SIG-M5 treated with dmso at 0.1 percent for 504 hours (cell line): ENCODE measurements at regions not wholly inside any gene's neighbourhood (a gene's known extent, or its start where the extent isn't known, plus 50 kb on each side); places are given as distances from the start of the nearest gene placed in this dataset.
A peak's percentile ranks its signal among the peaks of the same experiment; 100 is the strongest.
"Not testable (repeated sequence)": the region's sequence is repeated elsewhere in the genome, so short reads cannot be mapped to it uniquely, and the experiment has no call there.

ENCODE experiments used
- DNase-seq: peaks from one replicate; lab custom pipeline; 2025; ENCODE audit not compliant: unreplicated experiment; lab: John Stamatoyannopoulos, UW

GRCh38 chr9:12363439-12363838 lies 329.7 kb upstream of the TYRP1 start:
- no peak for DNase-seq

GRCh38 chr9:12368569-12368968 lies 324.6 kb upstream of the TYRP1 start:
- DNase-seq = no peak

GRCh38 chr9:12391839-12392509 lies 301.2 kb upstream of the TYRP1 start:
- no peak for DNase-seq

- no peak for DNase-seq
These were observed 299.1 kb upstream of the TYRP1 start for GRCh38 chr9:12394105-12394504.

GRCh38 chr9:12403721-12404120 lies 289.5 kb upstream of the TYRP1 start:
- no peak for DNase-seq

- no peak for DNase-seq
These were observed 279.2 kb upstream of the TYRP1 start for GRCh38 chr9:12413986-12414385.

- no peak for DNase-seq
These were observed 278.7 kb upstream of the TYRP1 start for GRCh38 chr9:12414514-12414913.

- no peak for DNase-seq
These were observed 277.8 kb upstream of the TYRP1 start for GRCh38 chr9:12415361-12415760.

GRCh38 chr9:12416716-12417115 lies 276.5 kb upstream of the TYRP1 start:
- no peak for DNase-seq

- no peak for DNase-seq
These were observed 268.9 kb upstream of the TYRP1 start for GRCh38 chr9:12424243-12424642.

GRCh38 chr9:12425878-12426864 lies 267.0 kb upstream of the TYRP1 start:
- DNase-seq = peak; percentile 3

- no peak for DNase-seq
These were observed 253.9 kb upstream of the TYRP1 start for GRCh38 chr9:12439267-12439666.

- DNase-seq = not testable (repeated sequence)
These were observed 252.1 kb upstream of the TYRP1 start for GRCh38 chr9:12441080-12441479.

GRCh38 chr9:12441506-12441905 lies 251.7 kb upstream of the TYRP1 start:
- DNase-seq = no peak

- DNase-seq = no peak
These were observed 244.9 kb upstream of the TYRP1 start for GRCh38 chr9:12448246-12448645.

GRCh38 chr9:12457237-12457636 lies 235.9 kb upstream of the TYRP1 start:
- DNase-seq = no peak

- DNase-seq = no peak
These were observed 231.3 kb upstream of the TYRP1 start for GRCh38 chr9:12461763-12462460.

GRCh38 chr9:12462861-12463260 lies 230.3 kb upstream of the TYRP1 start:
- no peak for DNase-seq

GRCh38 chr9:12463641-12464040 lies 229.5 kb upstream of the TYRP1 start:
- no peak for DNase-seq

- no peak for DNase-seq
These were observed 228.8 kb upstream of the TYRP1 start for GRCh38 chr9:12464400-12464799.

- DNase-seq = peak; percentile 3
These were observed 228.2 kb upstream of the TYRP1 start for GRCh38 chr9:12464910-12465512.
